Stomach smooth muscle (tissue), 2 donors: ENCODE measurements at regions not wholly inside any gene's neighbourhood (a gene's known extent, or its start where the extent isn't known, plus 50 kb on each side); places are given as distances from the start of the nearest gene placed in this dataset.

ENCODE experiments used
- H3K27ac ChIP-seq: one replicate; pipeline ENCODE4 v1.7.0; 2013; ENCODE audit warnings: mild to moderate bottlenecking, low read length, inconsistent platforms
- H3K27me3 ChIP-seq, 2 donors: one replicate each; pipeline ENCODE4 v1.7.0; 2013; ENCODE audit warnings: low read length in 2 of 2; ENCODE audit not compliant: insufficient read depth in 2 of 2, control insufficient read depth in 1 of 2
- H3K36me3 ChIP-seq, 2 donors: one replicate each; pipeline ENCODE4 v1.7.0; 2013; ENCODE audit warnings: low read length in 2 of 2; ENCODE audit not compliant: control insufficient read depth in 2 of 2, insufficient read depth in 2 of 2
- H3K4me1 ChIP-seq: one replicate; pipeline ENCODE4 v1.7.0; 2013; ENCODE audit warnings: low read length; ENCODE audit not compliant: control insufficient read depth, insufficient read depth
- H3K4me3 ChIP-seq, 2 donors: one replicate each; pipeline ENCODE4 v1.7.0; 2013; ENCODE audit warnings: low read length in 2 of 2
- H3K9ac ChIP-seq, 2 donors: one replicate each; pipeline ENCODE4 v1.7.0; 2013; ENCODE audit warnings: low read length in 2 of 2, mild to moderate bottlenecking in 1 of 2
- H3K9me3 ChIP-seq, 2 donors: one replicate each; pipeline ENCODE4 v1.7.0; 2013; ENCODE audit warnings: low read length in 2 of 2; ENCODE audit not compliant: control insufficient read depth in 2 of 2
- donor health status: healthy.
- donor health status: Pancreatic carcinoma.

GRCh38 chr16:54489225-54490111, 202.9 kb upstream of the IRX3 start:
- H3K9me3 ChIP-seq = no peaks in the 10 kb centered on the region
- peaks cover 0 to 3% of the 10 kb centered on the region in 2 donors for H3K27me3 ChIP-seq
- no peaks in the 10 kb centered on the region for H3K36me3 ChIP-seq
- H3K4me1 ChIP-seq = no peaks in the 10 kb centered on the region
- no peak overlapping the region for H3K9ac ChIP-seq
- no peak overlapping the region for H3K4me3 ChIP-seq
- no peak overlapping the region for H3K27ac ChIP-seq

- H3K27me3 ChIP-seq = peaks cover 0 to 3% of the 10 kb centered on the region in 2 donors
- H3K4me1 ChIP-seq = no peaks in the 10 kb centered on the region
- H3K4me3 ChIP-seq = no peak overlapping the region
- no peak overlapping the region for H3K9ac ChIP-seq
- no peaks in the 10 kb centered on the region for H3K36me3 ChIP-seq
- no peaks in the 10 kb centered on the region for H3K9me3 ChIP-seq
- H3K27ac ChIP-seq = no peak overlapping the region
These were observed 202.1 kb upstream of the IRX3 start for GRCh38 chr16:54488729-54489128.

- Histone ChIP-seq H3K36me3 (no peaks in the 10 kb centered on the region), H3K27ac (no peak overlapping the region), H3K4me1 (no peaks in the 10 kb centered on the region), H3K27me3 (peaks cover 0 to 3% of the 10 kb centered on the region in 2 donors), H3K9ac (no peak overlapping the region), H3K4me3 (no peak overlapping the region), H3K9me3 (no peaks in the 10 kb centered on the region)
These were observed 201.3 kb upstream of the IRX3 start for GRCh38 chr16:54487933-54488332.

- H3K4me3 ChIP-seq = no peak overlapping the region
- no peak overlapping the region for H3K9ac ChIP-seq
- H3K27ac ChIP-seq = no peak overlapping the region
- peaks cover 0 to 3% of the 10 kb centered on the region in 2 donors for H3K27me3 ChIP-seq
- H3K9me3 ChIP-seq = no peaks in the 10 kb centered on the region
- H3K36me3 ChIP-seq = no peaks in the 10 kb centered on the region
- H3K4me1 ChIP-seq = no peaks in the 10 kb centered on the region
These were observed 198.1 kb upstream of the IRX3 start for GRCh38 chr16:54484700-54485099.

GRCh38 chr16:54482892-54483574, 196.4 kb upstream of the IRX3 start:
- Histone ChIP-seq H3K9me3 (no peaks in the 10 kb centered on the region), H3K27ac (no peak overlapping the region), H3K4me3 (no peak overlapping the region), H3K27me3 (no peaks in the 10 kb centered on the region), H3K4me1 (no peaks in the 10 kb centered on the region), H3K9ac (no peak overlapping the region), H3K36me3 (no peaks in the 10 kb centered on the region)

- Histone ChIP-seq H3K4me1 (no peaks in the 10 kb centered on the region), H3K4me3 (no peak overlapping the region), H3K9me3 (no peaks in the 10 kb centered on the region), H3K36me3 (no peaks in the 10 kb centered on the region), H3K27me3 (no peaks in the 10 kb centered on the region), H3K9ac (no peak overlapping the region), H3K27ac (no peak overlapping the region)
These were observed 193.8 kb upstream of the IRX3 start for GRCh38 chr16:54480429-54480828.

- Histone ChIP-seq H3K27me3 (no peaks in the 10 kb centered on the region), H3K9me3 (no peaks in the 10 kb centered on the region), H3K4me1 (no peaks in the 10 kb centered on the region), H3K27ac (no peak overlapping the region), H3K36me3 (no peaks in the 10 kb centered on the region), H3K4me3 (no peak overlapping the region), H3K9ac (no peak overlapping the region)
These were observed 193.0 kb upstream of the IRX3 start for GRCh38 chr16:54479546-54479945.

- H3K36me3 ChIP-seq = no peaks in the 10 kb centered on the region
- no peaks in the 10 kb centered on the region for H3K9me3 ChIP-seq
- H3K4me1 ChIP-seq = no peaks in the 10 kb centered on the region
- no peak overlapping the region for H3K9ac ChIP-seq
- peaks cover 0 to 3% of the 10 kb centered on the region in 2 donors for H3K27me3 ChIP-seq
- no peak overlapping the region for H3K4me3 ChIP-seq
- no peak overlapping the region for H3K27ac ChIP-seq
These were observed 191.1 kb upstream of the IRX3 start for GRCh38 chr16:54477714-54478113.

- H3K4me1 ChIP-seq = no peaks in the 10 kb centered on the region
- H3K36me3 ChIP-seq = no peaks in the 10 kb centered on the region
- no peak overlapping the region for H3K4me3 ChIP-seq
- H3K9me3 ChIP-seq = no peaks in the 10 kb centered on the region
- H3K9ac ChIP-seq = no peak overlapping the region
- H3K27ac ChIP-seq = no peak overlapping the region
- peaks cover 0 to 3% of the 10 kb centered on the region in 2 donors for H3K27me3 ChIP-seq
These were observed 188.5 kb upstream of the IRX3 start for GRCh38 chr16:54475019-54475601.

- peaks cover 0 to 3% of the 10 kb centered on the region in 2 donors for H3K27me3 ChIP-seq
- no peak overlapping the region for H3K27ac ChIP-seq
- no peaks in the 10 kb centered on the region for H3K9me3 ChIP-seq
- no peaks in the 10 kb centered on the region for H3K4me1 ChIP-seq
- no peak overlapping the region for H3K9ac ChIP-seq
- no peaks in the 10 kb centered on the region for H3K36me3 ChIP-seq
- H3K4me3 ChIP-seq = no peak overlapping the region
These were observed 186.8 kb upstream of the IRX3 start for GRCh38 chr16:54473226-54473993.
